Parathyroid adenoma (tissue), 2 donors: ENCODE measurements at regions not wholly inside any gene's neighbourhood (a gene's known extent, or its start where the extent isn't known, plus 50 kb on each side); places are given as distances from the start of the nearest gene placed in this dataset.

Experiments used
- H2AFZ ChIP-seq: fragments of 300-600 bp; sonication (generic); one replicate; pipeline ENCODE4 v1.7.0; 2017; ENCODE audit warnings: antibody characterized with exemption, mild to moderate bottlenecking
- H3K27ac ChIP-seq: fragments of 300-600 bp; sonication (generic); one replicate; pipeline ENCODE4 v1.7.0; 2017
- H3K27me3 ChIP-seq: fragments of 300-600 bp; sonication (generic); one replicate; pipeline ENCODE4 v1.7.0; 2017; ENCODE audit warnings: low read length; ENCODE audit not compliant: control insufficient read depth, insufficient read depth
- H3K36me3 ChIP-seq: fragments of 300-600 bp; sonication (generic); one replicate; pipeline ENCODE4 v1.7.0; 2017; ENCODE audit warnings: low read length; ENCODE audit not compliant: control insufficient read depth, insufficient read depth
- H3K4me1 ChIP-seq: fragments of 300-600 bp; sonication (generic); one replicate; pipeline ENCODE4 v1.7.0; 2017; ENCODE audit warnings: control low read depth
- H3K4me2 ChIP-seq: fragments of 300-600 bp; sonication (generic); one replicate; pipeline ENCODE4 v1.7.0; 2017; ENCODE audit warnings: low read length
- H3K4me3 ChIP-seq: fragments of 300-600 bp; sonication (generic); one replicate; pipeline ENCODE4 v1.7.0; 2017; ENCODE audit warnings: low read depth, low read length
- H3K79me2 ChIP-seq: fragments of 300-600 bp; sonication (generic); one replicate; pipeline ENCODE4 v1.7.0; 2017; ENCODE audit warnings: control low read depth
- H3K9ac ChIP-seq: fragments of 300-600 bp; sonication (generic); one replicate; pipeline ENCODE4 v1.7.0; 2017; ENCODE audit warnings: mild to moderate bottlenecking
- H3K9me3 ChIP-seq: fragments of 300-600 bp; sonication (generic); one replicate; pipeline ENCODE4 v1.7.0; 2017; ENCODE audit warnings: low read length; ENCODE audit not compliant: control insufficient read depth
- TF ChIP-seq, protein P1 (sequence below): fragments of 300-600 bp; sonication (generic); IDR thresholded peaks from one replicate; pipeline ENCODE4 v1.7.0; 2017; ENCODE audit warnings: antibody characterized with exemption, mild to moderate bottlenecking
- donor health status: primary hyperparathyroidism.

DNA sequence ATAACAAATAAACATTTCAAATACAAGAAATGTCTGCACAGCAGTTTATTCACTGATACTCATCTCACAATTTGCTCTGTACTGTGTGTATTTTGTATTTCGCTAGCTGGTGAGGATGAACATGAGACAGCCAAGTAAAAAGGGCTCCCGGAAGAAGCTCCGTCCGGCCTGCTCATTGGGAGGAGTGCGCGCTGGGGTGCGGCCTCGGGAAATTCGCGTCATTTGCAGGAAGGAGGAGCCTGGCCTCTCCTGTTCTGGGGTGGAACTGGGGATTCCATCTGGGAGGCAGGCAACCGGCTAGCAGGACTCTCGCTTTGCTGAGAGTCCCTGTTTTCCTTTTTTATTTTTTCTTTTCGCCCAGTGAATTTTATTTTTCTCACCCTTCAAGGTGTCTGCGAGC, 368.4 kb upstream of the TMEM132C start:
- H3K79me2 ChIP-seq, result no peaks in the 10 kb centered on the region
- no peak overlapping the region for H3K4me2 ChIP-seq
- H2AFZ ChIP-seq, result no peak overlapping the region
- no peaks in the 10 kb centered on the region for H3K4me1 ChIP-seq
- TF ChIP-seq, protein P1, sequence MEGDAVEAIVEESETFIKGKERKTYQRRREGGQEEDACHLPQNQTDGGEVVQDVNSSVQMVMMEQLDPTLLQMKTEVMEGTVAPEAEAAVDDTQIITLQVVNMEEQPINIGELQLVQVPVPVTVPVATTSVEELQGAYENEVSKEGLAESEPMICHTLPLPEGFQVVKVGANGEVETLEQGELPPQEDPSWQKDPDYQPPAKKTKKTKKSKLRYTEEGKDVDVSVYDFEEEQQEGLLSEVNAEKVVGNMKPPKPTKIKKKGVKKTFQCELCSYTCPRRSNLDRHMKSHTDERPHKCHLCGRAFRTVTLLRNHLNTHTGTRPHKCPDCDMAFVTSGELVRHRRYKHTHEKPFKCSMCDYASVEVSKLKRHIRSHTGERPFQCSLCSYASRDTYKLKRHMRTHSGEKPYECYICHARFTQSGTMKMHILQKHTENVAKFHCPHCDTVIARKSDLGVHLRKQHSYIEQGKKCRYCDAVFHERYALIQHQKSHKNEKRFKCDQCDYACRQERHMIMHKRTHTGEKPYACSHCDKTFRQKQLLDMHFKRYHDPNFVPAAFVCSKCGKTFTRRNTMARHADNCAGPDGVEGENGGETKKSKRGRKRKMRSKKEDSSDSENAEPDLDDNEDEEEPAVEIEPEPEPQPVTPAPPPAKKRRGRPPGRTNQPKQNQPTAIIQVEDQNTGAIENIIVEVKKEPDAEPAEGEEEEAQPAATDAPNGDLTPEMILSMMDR, result no peak
- H3K36me3 ChIP-seq, result no peaks in the 10 kb centered on the region
- H3K9me3 ChIP-seq, result no peaks in the 10 kb centered on the region
- no peak overlapping the region for H3K4me3 ChIP-seq
- no peaks in the 10 kb centered on the region for H3K27me3 ChIP-seq
- H3K9ac ChIP-seq, result no peak overlapping the region
- H3K27ac ChIP-seq, result no peak overlapping the region

GRCh38 chr12:127899971-127900370, 367.0 kb upstream of the TMEM132C start:
- Histone ChIP-seq H3K4me3 (no peak overlapping the region), H2AFZ (no peak overlapping the region), H3K27ac (no peak overlapping the region), H3K4me2 (no peak overlapping the region), H3K79me2 (no peaks in the 10 kb centered on the region), H3K36me3 (no peaks in the 10 kb centered on the region), H3K9ac (no peak overlapping the region), H3K4me1 (no peaks in the 10 kb centered on the region), H3K27me3 (no peaks in the 10 kb centered on the region), H3K9me3 (no peaks in the 10 kb centered on the region)
- TF ChIP-seq, protein P1, result no peak

- TF ChIP-seq, protein P1, result no peak
- Histone ChIP-seq H3K4me1 (no peaks in the 10 kb centered on the region), H3K4me3 (no peak overlapping the region), H3K79me2 (no peaks in the 10 kb centered on the region), H3K4me2 (no peak overlapping the region), H3K27ac (no peak overlapping the region), H3K9me3 (no peaks in the 10 kb centered on the region), H3K27me3 (no peaks in the 10 kb centered on the region), H3K36me3 (no peaks in the 10 kb centered on the region), H2AFZ (no peak overlapping the region), H3K9ac (no peak overlapping the region)
Observed at GRCh38 chr12:127900386-127900785, 366.6 kb upstream of the TMEM132C start.

DNA sequence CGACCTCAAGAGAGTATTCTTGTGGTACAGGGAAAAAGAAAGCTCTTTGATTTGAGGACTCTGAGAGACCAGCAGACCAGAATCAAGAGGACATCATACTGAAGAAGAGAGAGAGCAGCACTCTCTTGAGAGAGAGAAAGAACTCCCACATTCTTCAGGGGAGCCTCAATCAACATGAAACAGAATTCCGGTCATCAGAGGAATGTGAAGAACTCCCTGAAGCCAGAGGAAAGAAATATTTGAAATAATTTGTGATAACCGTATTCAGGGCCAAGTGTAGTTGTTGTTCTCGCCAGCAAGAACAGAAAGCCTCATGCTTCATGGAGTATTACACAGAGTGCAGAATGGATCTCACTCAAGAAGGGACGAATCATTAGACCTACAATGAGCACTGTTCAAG, 363.8 kb upstream of the TMEM132C start:
- H3K27me3 ChIP-seq, result no peaks in the 10 kb centered on the region
- no peak overlapping the region for H3K27ac ChIP-seq
- H3K4me1 ChIP-seq, result no peaks in the 10 kb centered on the region
- no peak overlapping the region for H3K4me3 ChIP-seq
- H3K4me2 ChIP-seq, result no peak overlapping the region
- H2AFZ ChIP-seq, result no peak overlapping the region
- no peaks in the 10 kb centered on the region for H3K36me3 ChIP-seq
- H3K79me2 ChIP-seq, result no peaks in the 10 kb centered on the region
- H3K9ac ChIP-seq, result no peak overlapping the region
- TF ChIP-seq, protein P1, result no peak
- no peaks in the 10 kb centered on the region for H3K9me3 ChIP-seq

GRCh38 chr12:127909041-127909440, 357.9 kb upstream of the TMEM132C start:
- H3K4me3 ChIP-seq, result no peak overlapping the region
- H3K9ac ChIP-seq, result no peak overlapping the region
- H3K4me1 ChIP-seq, result no peaks in the 10 kb centered on the region
- H3K36me3 ChIP-seq, result no peaks in the 10 kb centered on the region
- H3K27me3 ChIP-seq, result no peaks in the 10 kb centered on the region
- H3K4me2 ChIP-seq, result no peak overlapping the region
- H3K79me2 ChIP-seq, result no peaks in the 10 kb centered on the region
- no peak overlapping the region for H3K27ac ChIP-seq
- TF ChIP-seq, protein P1, result no peak
- no peak overlapping the region for H2AFZ ChIP-seq
- no peaks in the 10 kb centered on the region for H3K9me3 ChIP-seq
